ENCODE measurements at regions not wholly inside any gene's neighbourhood (a gene's known extent, or its start where the extent isn't known, plus 50 kb on each side); places are given as distances from the start of the nearest gene placed in this dataset.

- H3K4me1 ChIP-seq: peaks cover 6% of the 10 kb centered on the region
- no peak overlapping the region for H3K27ac ChIP-seq
These were observed 53.6 kb upstream of the RAP1A start for GRCh38 chr1:111565968-111566367.

GRCh38 chr1:111568160-111568647 lies 51.4 kb upstream of the RAP1A start:
- Histone ChIP-seq H3K4me1 (peaks cover 6% of the 10 kb centered on the region), H3K27ac (no peak overlapping the region), H3K36me3 (ENCODE audit: control insufficient read depth, insufficient read depth, low read length) (no peaks in the 10 kb centered on the region), H3K4me2 (ENCODE audit: low read length) (no peak overlapping the region), H3K9ac (no peak overlapping the region), H2AFZ (no peak overlapping the region), H3K9me3 (ENCODE audit: control insufficient read depth, low read length) (no peaks in the 10 kb centered on the region), H3K4me3 (ENCODE audit: low read depth, low read length) (no peak overlapping the region), H3K79me2 (no peaks in the 10 kb centered on the region), H3K27me3 (ENCODE audit: control insufficient read depth, insufficient read depth, low read length) (no peaks in the 10 kb centered on the region)
- TF ChIP-seq, protein P1, sequence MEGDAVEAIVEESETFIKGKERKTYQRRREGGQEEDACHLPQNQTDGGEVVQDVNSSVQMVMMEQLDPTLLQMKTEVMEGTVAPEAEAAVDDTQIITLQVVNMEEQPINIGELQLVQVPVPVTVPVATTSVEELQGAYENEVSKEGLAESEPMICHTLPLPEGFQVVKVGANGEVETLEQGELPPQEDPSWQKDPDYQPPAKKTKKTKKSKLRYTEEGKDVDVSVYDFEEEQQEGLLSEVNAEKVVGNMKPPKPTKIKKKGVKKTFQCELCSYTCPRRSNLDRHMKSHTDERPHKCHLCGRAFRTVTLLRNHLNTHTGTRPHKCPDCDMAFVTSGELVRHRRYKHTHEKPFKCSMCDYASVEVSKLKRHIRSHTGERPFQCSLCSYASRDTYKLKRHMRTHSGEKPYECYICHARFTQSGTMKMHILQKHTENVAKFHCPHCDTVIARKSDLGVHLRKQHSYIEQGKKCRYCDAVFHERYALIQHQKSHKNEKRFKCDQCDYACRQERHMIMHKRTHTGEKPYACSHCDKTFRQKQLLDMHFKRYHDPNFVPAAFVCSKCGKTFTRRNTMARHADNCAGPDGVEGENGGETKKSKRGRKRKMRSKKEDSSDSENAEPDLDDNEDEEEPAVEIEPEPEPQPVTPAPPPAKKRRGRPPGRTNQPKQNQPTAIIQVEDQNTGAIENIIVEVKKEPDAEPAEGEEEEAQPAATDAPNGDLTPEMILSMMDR (IDR thresholded peaks at IDR 0.05): no peak

More at GRCh38 chr1:111565968-111566367, 53.6 kb upstream of the RAP1A start:
- Histone ChIP-seq H2AFZ (no peak overlapping the region), H3K79me2 (no peaks in the 10 kb centered on the region), H3K36me3 (ENCODE audit: control insufficient read depth, insufficient read depth, low read length) (no peaks in the 10 kb centered on the region), H3K4me3 (ENCODE audit: low read depth, low read length) (no peak overlapping the region), H3K9me3 (ENCODE audit: control insufficient read depth, low read length) (no peaks in the 10 kb centered on the region), H3K4me2 (ENCODE audit: low read length) (no peak overlapping the region), H3K27me3 (ENCODE audit: control insufficient read depth, insufficient read depth, low read length) (no peaks in the 10 kb centered on the region), H3K9ac (no peak overlapping the region)
- TF ChIP-seq, protein P1 (IDR thresholded peaks at IDR 0.05): no peak
